HTR-8/SVneo (cell line): ENCODE measurements at regions not wholly inside any gene's neighbourhood (a gene's known extent, or its start where the extent isn't known, plus 50 kb on each side); places are given as distances from the start of the nearest gene placed in this dataset.
"Not testable (repeated sequence)": the region's sequence is repeated elsewhere in the genome, so short reads cannot be mapped to it uniquely, and the experiment has no call there.

ENCODE experiments used
- DNase-seq: peaks from one replicate; pipeline ENCODE4 v3.0.0; 2011; ENCODE audit warnings: low spot score, mixed read lengths; ENCODE audit not compliant: insufficient read length
- FAIRE-seq: peaks from 2 replicates; lab custom pipeline; 2011; peaks lifted over from hg19 to GRCh38; lab: Jason Lieb, UNC

- FAIRE-seq (no peak), DNase-seq (no peak)
These were observed 461.2 kb upstream of the NR3C2 start for GRCh38 chr4:148903388-148903787.

- no peak for FAIRE-seq
- DNase-seq, result no peak
These were observed 459.0 kb upstream of the NR3C2 start for GRCh38 chr4:148901075-148901705.

- DNase-seq, FAIRE-seq: not testable (repeated sequence)
These were observed 455.9 kb upstream of the NR3C2 start for GRCh38 chr4:148898139-148898538.

GRCh38 chr4:148893095-148893494 is 450.9 kb upstream of the NR3C2 start:
- no peak for FAIRE-seq
- DNase-seq, result no peak

- no peak for FAIRE-seq
- no peak for DNase-seq
These were observed 441.7 kb upstream of the NR3C2 start for GRCh38 chr4:148883891-148884290.

- DNase-seq (no peak), FAIRE-seq (no peak)
These were observed 441.2 kb upstream of the NR3C2 start for GRCh38 chr4:148883435-148883834.

- DNase-seq, result no peak
These were observed 439.8 kb upstream of the NR3C2 start for GRCh38 chr4:148881860-148882643.

GRCh38 chr4:148874331-148874730 is 432.1 kb upstream of the NR3C2 start:
- DNase-seq, result no peak
- FAIRE-seq, result no peak

More at GRCh38 chr4:148881860-148882643, 439.8 kb upstream of the NR3C2 start:
- no peak for FAIRE-seq

GRCh38 chr4:148868191-148868590 is 426.0 kb upstream of the NR3C2 start:
- no peak for DNase-seq
- no peak for FAIRE-seq

- no peak for FAIRE-seq
- no peak for DNase-seq
These were observed 424.5 kb upstream of the NR3C2 start for GRCh38 chr4:148866666-148867065.

GRCh38 chr4:148857973-148858534 is 415.8 kb upstream of the NR3C2 start:
- DNase-seq (no peak), FAIRE-seq (no peak)

GRCh38 chr4:148857239-148857972 is 415.2 kb upstream of the NR3C2 start:
- DNase-seq (no peak), FAIRE-seq (no peak)

- FAIRE-seq, result no peak
- DNase-seq, result no peak
These were observed 412.0 kb upstream of the NR3C2 start for GRCh38 chr4:148854203-148854602.

GRCh38 chr4:148852092-148852699 is 410.0 kb upstream of the NR3C2 start:
- no peak for FAIRE-seq
- no peak for DNase-seq

- FAIRE-seq (no peak), DNase-seq (no peak)
These were observed 408.2 kb upstream of the NR3C2 start for GRCh38 chr4:148850257-148850995.

- no peak for FAIRE-seq
- no peak for DNase-seq
These were observed 407.4 kb upstream of the NR3C2 start for GRCh38 chr4:148849581-148849980.

GRCh38 chr4:148847544-148848255 is 405.5 kb upstream of the NR3C2 start:
- DNase-seq, result no peak
- no peak for FAIRE-seq

GRCh38 chr4:148845609-148846008 is 403.4 kb upstream of the NR3C2 start:
- FAIRE-seq (no peak), DNase-seq (no peak)

- DNase-seq (no peak), FAIRE-seq (no peak)
These were observed 401.4 kb upstream of the NR3C2 start for GRCh38 chr4:148843625-148844024.
